Astrocyte of the spinal cord (primary cell): ENCODE measurements at regions not wholly inside any gene's neighbourhood (a gene's known extent, or its start where the extent isn't known, plus 50 kb on each side); places are given as distances from the start of the nearest gene placed in this dataset.

ENCODE experiments used
- DNase-seq: peaks from one replicate; pipeline ENCODE4 v3.0.0; 2011; ENCODE audit warnings: low read depth, low spot score
- H3K4me3 ChIP-seq: 2 replicates; pipeline ENCODE4 v1.5.1; 2011; ENCODE audit warnings: low read depth, mild to moderate bottlenecking, low read length, moderate library complexity
- in situ Hi-C: cut with HindIII; loops from 2 replicates; pipeline ENCODE4 v1.10.0; 2017; ENCODE audit warnings: low sequenced_read_pairs
- TF ChIP-seq, protein P1 (sequence below): IDR thresholded peaks from 2 replicates; pipeline ENCODE4 v1.5.1; 2012; ENCODE audit warnings: low read depth, mild to moderate bottlenecking, low read length, inconsistent platforms

GRCh38 chr16:87064731-87065445 lies 252.3 kb downstream of the C16orf95 start:
- no peak for DNase-seq
- H3K4me3 ChIP-seq = peak overlapping the region; percentile 31
- TF ChIP-seq, protein P1, sequence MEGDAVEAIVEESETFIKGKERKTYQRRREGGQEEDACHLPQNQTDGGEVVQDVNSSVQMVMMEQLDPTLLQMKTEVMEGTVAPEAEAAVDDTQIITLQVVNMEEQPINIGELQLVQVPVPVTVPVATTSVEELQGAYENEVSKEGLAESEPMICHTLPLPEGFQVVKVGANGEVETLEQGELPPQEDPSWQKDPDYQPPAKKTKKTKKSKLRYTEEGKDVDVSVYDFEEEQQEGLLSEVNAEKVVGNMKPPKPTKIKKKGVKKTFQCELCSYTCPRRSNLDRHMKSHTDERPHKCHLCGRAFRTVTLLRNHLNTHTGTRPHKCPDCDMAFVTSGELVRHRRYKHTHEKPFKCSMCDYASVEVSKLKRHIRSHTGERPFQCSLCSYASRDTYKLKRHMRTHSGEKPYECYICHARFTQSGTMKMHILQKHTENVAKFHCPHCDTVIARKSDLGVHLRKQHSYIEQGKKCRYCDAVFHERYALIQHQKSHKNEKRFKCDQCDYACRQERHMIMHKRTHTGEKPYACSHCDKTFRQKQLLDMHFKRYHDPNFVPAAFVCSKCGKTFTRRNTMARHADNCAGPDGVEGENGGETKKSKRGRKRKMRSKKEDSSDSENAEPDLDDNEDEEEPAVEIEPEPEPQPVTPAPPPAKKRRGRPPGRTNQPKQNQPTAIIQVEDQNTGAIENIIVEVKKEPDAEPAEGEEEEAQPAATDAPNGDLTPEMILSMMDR = no peak
- in situ Hi-C loops = loop anchor here (25.0 kb wide), 1 partner anchor 503 kb away; the partner anchor contains the start of genes FOXC2 and MTHFSD

DNA sequence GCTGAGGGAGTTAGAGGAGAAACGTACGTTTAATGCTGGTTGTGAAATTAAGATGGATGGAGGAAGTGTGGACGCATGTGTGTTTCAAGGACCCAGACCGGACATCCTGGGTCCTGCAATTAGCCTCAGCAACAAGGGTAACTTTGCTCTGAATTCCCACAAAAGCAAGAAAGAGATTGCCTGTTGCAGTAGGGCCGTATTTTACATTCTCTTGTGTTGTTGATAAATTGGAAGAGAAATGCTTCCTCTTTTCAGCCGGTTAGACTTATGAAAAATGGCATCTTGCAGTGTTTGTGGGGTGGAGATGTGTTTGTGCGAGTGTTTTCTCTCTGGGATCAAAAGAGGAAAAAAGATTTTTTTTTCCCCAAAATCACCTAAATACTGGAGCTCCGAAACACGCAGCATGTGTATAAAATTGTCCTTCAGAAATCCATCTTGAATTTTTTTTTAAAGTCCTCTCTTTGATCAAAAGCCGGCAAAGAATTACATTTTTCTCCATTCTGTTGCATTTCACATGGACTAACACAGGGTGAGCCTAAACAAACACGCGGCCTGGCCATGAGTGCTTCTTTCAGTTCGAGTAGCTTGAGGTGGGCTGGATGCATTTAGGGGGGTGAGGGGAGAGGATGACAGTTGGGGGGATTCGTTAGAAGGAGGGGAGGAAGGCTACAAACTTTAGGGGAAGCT lies 251.6 kb downstream of the C16orf95 start:
- peak; percentile 37 for DNase-seq
- in situ Hi-C loops = loop anchor here (25.0 kb wide), 1 partner anchor 503 kb away; the partner anchor contains the start of genes FOXC2 and MTHFSD
- TF ChIP-seq, protein P1 = no peak
- H3K4me3 ChIP-seq = no peak overlapping the region

DNA sequence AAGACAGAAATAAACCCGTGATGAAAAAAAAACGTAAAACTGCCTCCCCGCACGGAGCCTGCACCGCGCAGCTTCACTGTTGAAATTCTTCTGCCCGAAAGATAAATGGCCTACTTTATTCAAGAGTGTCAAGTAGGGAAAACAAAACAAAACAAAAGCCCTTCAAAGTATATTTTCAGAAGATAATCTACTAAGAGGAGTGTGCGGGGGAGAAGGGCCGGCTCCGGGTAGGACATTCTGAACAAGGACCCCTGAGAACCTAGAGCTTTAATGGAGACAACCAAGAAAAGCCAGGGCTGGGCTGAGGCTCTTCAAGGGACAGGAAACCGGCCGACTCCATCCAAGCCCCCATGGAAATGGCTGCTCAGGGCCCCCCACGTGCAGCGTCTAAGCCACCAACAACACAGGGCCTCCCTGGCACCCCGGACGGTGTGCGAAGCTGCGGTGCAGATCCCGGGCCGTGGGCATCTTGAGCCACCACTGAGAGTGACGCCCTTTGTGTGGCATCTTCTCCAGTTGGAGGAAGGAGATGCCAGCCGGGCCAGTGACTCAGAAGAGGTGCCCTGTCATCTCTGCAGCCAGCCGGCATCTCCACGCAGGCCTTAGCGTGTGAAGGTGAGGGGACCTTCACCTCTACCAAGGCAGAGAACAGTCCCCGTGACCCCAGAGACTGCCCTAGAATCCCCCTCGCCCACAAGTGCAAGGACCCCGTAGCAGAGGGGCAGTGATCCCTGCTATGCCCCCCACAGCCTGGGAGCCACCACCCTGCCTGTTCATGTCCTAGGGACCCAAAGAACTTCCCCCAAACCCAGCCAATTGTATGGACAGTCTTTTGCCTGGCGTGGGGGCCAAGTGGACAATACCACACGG lies 250.8 kb downstream of the C16orf95 start:
- DNase-seq = no peak
- no peak overlapping the region for H3K4me3 ChIP-seq
- TF ChIP-seq, protein P1 = no peak
- in situ Hi-C loops = loop anchor here (25.0 kb wide), 1 partner anchor 504 kb away; the partner anchor contains the start of genes FOXC2 and MTHFSD

DNA sequence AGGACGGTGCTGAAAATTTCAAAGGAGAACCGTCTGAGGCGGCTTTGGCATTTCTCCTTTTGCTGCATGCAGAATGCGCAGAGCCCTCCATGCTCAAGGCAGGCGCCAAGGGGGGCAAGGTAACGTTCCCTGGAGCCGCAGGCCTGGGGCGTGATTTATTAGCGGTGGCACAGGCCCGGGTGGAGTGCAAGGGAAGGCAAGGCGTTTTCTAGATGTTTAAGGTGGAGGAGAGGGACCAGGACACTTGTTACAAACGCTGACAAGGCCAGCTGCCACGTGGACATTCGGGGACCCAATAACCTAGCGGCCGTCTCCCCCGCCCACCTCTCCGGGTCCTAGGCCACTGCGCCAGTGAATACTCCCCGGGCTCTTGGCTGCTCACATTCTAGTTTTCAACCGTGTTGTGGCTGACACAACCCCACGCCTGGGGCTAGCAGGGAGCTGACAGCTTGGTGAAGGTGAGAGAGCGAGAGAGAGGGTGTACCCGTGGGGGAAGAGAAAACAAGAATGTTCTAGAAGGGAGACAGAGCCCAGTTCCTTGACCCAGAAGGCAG lies 250.1 kb downstream of the C16orf95 start:
- in situ Hi-C loops = loop anchor here (25.0 kb wide), 1 partner anchor 505 kb away; the partner anchor contains the start of genes FOXC2 and MTHFSD
- H3K4me3 ChIP-seq = no peak overlapping the region
- no peak for DNase-seq
- TF ChIP-seq, protein P1 = no peak

DNA sequence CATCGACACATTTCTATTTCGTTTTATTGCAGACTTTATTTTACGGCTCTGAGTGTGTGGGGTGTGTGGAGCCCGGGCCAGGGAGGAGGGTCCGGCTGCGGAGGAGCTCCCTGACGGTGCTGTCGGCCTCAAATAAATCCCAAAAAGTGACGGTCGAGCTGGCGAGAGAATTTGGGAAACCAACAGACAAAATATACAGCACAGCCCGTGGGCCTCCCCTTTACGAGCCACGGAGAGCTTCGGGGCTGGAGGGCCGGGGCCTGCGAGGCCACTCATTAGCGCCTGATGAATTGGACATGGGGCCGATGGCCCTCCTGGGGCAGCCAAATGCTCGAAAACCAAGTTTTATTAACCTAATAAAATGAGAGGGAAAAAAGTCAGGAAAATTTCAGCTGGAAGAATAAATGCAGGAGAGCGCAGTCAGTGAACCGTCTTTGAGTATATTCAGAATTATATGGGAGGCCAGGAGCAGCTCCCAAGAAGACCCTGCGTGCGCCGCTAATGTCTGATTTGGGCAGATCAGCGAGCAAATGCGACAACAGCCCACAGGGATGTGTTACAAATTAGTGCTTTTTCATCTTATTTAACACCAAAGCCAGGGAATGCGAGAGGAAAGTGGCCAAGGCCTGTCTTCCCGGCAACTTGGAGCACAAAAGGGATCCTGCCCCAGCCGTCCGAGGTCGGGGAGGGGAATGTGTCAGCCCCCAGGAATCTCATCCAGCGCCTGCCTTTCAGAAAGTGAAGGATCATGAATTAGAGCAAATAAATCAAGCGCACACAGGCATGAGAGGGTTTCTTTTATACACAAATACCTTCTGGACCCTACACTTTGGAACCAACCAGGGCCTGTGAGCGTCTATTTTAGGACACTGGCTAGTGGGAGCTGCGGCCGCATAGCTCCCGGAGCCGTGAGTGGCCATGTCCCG lies 249.1 kb downstream of the C16orf95 start:
- in situ Hi-C loops = loop anchor here (25.0 kb wide), 1 partner anchor 506 kb away; the partner anchor contains the start of genes FOXC2 and MTHFSD
- no peak overlapping the region for H3K4me3 ChIP-seq
- TF ChIP-seq, protein P1 = no peak
- no peak for DNase-seq
